HG03342 (cell line): ENCODE measurements at regions not wholly inside any gene's neighbourhood (a gene's known extent, or its start where the extent isn't known, plus 50 kb on each side); places are given as distances from the start of the nearest gene placed in this dataset.

Experiments
- ATAC-seq: cut with Tn5 transposase; IDR thresholded peaks from one replicate; pipeline ENCODE4 v1.9.1; 2021; ENCODE audit warnings: mild to moderate bottlenecking, moderate library complexity; ENCODE audit not compliant: unreplicated experiment

GRCh38 chr11:92775003-92775676 is 194.3 kb upstream of the MTNR1B start:
- peak; percentile 64 for ATAC-seq

- ATAC-seq, result no peak
Observed at GRCh38 chr11:92776676-92777075, 192.8 kb upstream of the MTNR1B start.

GRCh38 chr11:92779746-92780145 is 189.7 kb upstream of the MTNR1B start:
- ATAC-seq, result no peak

GRCh38 chr11:92781151-92781550 is 188.3 kb upstream of the MTNR1B start:
- ATAC-seq, result no peak

GRCh38 chr11:92782806-92783205 is 186.6 kb upstream of the MTNR1B start:
- no peak for ATAC-seq

GRCh38 chr11:92784331-92784730 is 185.1 kb upstream of the MTNR1B start:
- no peak for ATAC-seq

GRCh38 chr11:92787638-92788037 is 181.8 kb upstream of the MTNR1B start:
- no peak for ATAC-seq

GRCh38 chr11:92789761-92790160 is 179.7 kb upstream of the MTNR1B start:
- no peak for ATAC-seq

- no peak for ATAC-seq
Observed at GRCh38 chr11:92790366-92790765, 179.1 kb upstream of the MTNR1B start.

- no peak for ATAC-seq
Observed at GRCh38 chr11:92790926-92791616, 178.4 kb upstream of the MTNR1B start.

- no peak for ATAC-seq
Observed at GRCh38 chr11:92791886-92792285, 177.6 kb upstream of the MTNR1B start.

- ATAC-seq, result no peak
Observed at GRCh38 chr11:92793189-92793588, 176.3 kb upstream of the MTNR1B start.

- no peak for ATAC-seq
Observed at GRCh38 chr11:92794783-92795182, 174.7 kb upstream of the MTNR1B start.

GRCh38 chr11:92796744-92797143 is 172.7 kb upstream of the MTNR1B start:
- no peak for ATAC-seq

GRCh38 chr11:92797874-92798273 is 171.6 kb upstream of the MTNR1B start:
- no peak for ATAC-seq

GRCh38 chr11:92801685-92802084 is 167.8 kb upstream of the MTNR1B start:
- ATAC-seq, result no peak

GRCh38 chr11:92802644-92803043 is 166.8 kb upstream of the MTNR1B start:
- ATAC-seq, result no peak

- no peak for ATAC-seq
Observed at GRCh38 chr11:92803391-92803790, 166.1 kb upstream of the MTNR1B start.

GRCh38 chr11:92804388-92804966 is 165.0 kb upstream of the MTNR1B start:
- ATAC-seq, result no peak

GRCh38 chr11:92808022-92808421 is 161.4 kb upstream of the MTNR1B start:
- ATAC-seq, result no peak

- ATAC-seq, result no peak
Observed at GRCh38 chr11:92810423-92811064, 158.9 kb upstream of the MTNR1B start.

GRCh38 chr11:92811341-92811740 is 158.1 kb upstream of the MTNR1B start:
- no peak for ATAC-seq
